GM08714 (cell line): ENCODE measurements at regions not wholly inside any gene's neighbourhood (a gene's known extent, or its start where the extent isn't known, plus 50 kb on each side); places are given as distances from the start of the nearest gene placed in this dataset.

Experiments used
- H3K4me3 ChIP-seq: fragments of 200-500 bp; sonication (Bioruptor generic); 2 replicates; pipeline ENCODE4 v1.5.1; 2014; ENCODE audit warnings: mild to moderate bottlenecking, low read length, inconsistent platforms
- ZNF274 ChIP-seq: IDR thresholded peaks from 2 replicates; pipeline ENCODE4 v1.6.1; 2012; ENCODE audit warnings: mild to moderate bottlenecking, low read depth, low read length

GRCh38 chr22:27144321-27144720 lies 486.9 kb downstream of the MIAT start:
- H3K4me3 ChIP-seq, result no peak overlapping the region
- no peak for TF ChIP-seq ZNF274

DNA sequence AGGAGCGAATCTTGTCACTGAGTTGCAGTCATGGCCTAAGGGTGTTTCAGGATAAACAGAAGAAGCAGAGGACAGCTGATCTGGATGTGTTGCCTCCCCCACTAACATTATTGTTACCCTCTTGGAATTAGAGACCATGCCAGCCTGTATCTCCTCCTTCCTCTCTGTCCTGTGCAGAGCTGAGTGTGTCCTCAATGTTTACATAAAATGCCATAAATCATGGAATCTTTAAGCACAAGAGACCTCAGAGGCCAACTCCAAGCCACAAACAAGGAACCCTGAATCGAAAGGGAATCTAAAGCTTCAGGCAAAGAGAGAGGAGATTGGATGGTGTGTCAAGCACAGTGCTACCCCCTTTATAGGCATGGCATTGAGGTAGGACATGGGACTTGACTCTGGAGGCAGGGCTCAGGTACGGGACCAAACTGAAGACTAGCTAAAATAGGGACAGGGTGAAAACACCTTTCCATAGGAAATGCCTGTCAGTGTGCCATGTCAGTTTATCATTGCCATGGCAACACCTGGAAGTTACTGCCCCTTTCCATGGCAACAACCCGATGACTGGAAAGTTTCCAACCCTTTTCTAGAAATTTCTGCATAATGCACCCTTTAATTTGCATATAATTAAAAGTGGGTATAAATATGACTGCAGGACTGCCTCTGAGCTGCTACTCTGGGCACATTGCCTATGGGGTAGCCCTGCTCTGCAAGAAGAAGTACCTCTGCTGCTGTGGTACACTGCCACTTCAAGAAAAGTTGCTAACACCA lies 489.7 kb downstream of the MIAT start:
- no peak overlapping the region for H3K4me3 ChIP-seq
- no peak for TF ChIP-seq ZNF274

DNA sequence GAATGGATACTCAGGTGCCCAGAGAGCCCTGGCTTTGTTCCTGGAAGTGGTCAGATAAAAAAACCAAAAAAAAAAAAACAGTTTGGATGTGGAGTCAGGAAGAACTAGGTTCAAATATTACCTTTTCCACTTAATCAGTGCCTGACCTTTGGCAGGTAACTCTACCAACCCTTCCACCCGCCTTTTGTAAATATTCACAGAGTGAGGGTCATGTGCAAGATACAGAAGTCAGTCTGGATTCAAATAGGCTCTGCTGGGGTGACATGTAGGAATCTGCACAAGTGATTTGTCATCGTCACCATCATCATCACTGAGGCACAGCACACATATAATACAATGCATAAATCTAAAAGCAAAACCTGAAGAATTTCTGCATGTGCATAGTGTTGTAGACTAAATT lies 490.7 kb downstream of the MIAT start:
- TF ChIP-seq ZNF274, result no peak

DNA sequence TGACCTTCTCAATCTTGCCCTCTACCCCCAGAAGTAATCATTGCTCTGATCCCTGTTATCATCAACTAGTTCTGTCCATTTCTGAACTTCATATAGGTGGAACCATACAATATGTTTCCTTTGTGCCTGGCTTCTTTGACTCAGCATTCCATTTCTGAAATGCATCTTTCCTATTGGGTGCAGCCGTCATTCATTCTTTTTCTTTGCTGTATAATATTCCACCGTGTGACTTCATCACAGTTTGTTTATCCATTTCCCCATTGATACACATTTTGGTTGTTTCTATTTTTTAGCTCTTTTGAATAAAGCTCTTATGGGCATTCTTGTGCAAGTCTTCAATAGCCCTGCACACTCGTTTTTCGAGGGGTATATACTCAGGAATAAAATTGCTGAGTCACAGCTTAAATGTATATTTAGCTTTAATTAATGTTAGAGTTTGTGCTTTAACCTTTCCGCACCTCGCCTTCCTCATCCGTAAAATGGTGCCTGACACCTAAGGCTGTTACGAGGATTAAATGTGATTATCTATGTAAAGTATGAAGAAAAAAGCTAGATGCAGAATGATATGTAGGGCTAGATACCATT lies 491.6 kb downstream of the MIAT start:
- TF ChIP-seq ZNF274, result no peak

More for the DNA sequence above, 490.7 kb downstream of the MIAT start:
- H3K4me3 ChIP-seq, result no peak overlapping the region

GRCh38 chr22:27149921-27150543 lies 492.6 kb downstream of the MIAT start:
- H3K4me3 ChIP-seq, result no peak overlapping the region
- no peak for TF ChIP-seq ZNF274

More for the DNA sequence above, 491.6 kb downstream of the MIAT start:
- no peak overlapping the region for H3K4me3 ChIP-seq

DNA sequence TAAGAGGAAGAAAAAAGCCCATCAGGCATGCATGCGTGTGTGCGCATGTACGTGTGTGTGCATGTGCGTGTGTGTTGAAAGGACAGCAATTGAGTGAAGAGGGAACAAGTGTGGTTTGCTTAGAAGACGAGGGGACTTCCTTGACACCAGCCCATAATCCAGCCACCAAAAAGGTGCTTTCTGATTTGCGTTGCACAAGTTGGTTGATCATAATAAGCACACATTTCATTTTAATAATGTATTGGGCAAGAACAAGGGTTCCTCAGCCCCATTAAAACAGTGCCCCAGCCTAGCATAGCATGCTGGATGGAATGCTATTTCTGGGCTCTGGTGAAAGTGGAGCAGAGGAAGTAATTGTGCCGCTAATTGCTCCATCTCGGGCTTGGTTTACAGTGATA lies 493.2 kb downstream of the MIAT start:
- H3K4me3 ChIP-seq, result no peak overlapping the region
- TF ChIP-seq ZNF274, result no peak

DNA sequence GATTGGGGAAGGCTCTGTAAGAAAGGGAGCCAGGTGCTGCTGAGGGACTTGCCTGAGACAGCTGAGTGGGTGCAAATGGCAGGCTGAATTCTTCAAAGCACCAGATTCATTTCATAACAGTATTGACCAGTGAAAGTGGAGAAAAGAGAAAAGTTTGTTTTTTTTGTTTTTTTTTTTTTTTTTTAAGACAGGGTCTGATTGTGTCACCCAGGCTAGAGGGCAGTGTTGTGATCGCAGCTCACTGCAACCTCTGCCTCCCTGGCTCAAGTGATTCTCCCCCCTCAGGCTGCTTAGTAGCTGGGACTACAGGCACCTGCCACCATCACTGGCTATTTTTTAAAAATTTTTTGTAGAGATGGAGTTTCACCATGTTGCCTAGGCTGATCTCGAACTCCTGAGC lies 494.0 kb downstream of the MIAT start:
- no peak for TF ChIP-seq ZNF274
- no peak overlapping the region for H3K4me3 ChIP-seq

DNA sequence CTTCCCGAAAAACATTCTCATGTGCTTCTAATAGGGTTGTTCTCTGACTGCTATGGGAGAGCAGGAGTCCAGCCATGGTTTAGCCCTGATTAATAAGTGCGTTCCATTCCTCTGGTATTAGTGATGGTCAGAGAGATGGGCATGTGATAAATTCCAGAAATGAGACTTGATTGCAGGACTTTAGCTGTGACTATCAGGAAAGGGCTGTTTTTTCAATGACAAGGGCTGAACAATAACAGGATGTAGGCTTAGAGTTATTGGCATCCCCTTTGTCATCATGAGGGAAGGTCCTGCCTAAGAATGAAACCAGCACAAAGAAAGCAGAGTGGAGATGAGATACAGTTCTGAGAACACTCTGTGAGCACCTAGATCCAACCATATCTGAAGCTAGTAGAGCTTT lies 494.6 kb downstream of the MIAT start:
- no peak overlapping the region for H3K4me3 ChIP-seq
- no peak for TF ChIP-seq ZNF274

- H3K4me3 ChIP-seq, result no peak overlapping the region
- no peak for TF ChIP-seq ZNF274
Observed at GRCh38 chr22:27152883-27153282, 495.5 kb downstream of the MIAT start.

DNA sequence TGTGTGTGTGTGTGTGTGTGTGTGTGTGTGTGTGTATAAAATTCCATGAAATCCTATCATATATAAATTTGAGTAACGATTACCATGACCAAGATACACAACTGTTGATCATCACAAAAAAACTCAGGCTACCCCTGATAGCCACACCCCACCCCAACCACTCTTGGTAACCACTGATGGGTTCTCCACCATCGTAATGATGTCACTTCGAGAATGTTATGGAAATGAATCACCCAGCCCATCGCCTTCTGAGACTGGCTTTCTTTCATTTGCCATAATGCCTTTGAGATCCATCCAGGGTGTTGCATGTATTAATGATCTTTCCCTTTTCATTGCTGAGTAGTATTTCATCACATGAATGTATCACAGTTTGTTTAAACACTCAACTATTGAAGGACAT lies 496.0 kb downstream of the MIAT start:
- no peak overlapping the region for H3K4me3 ChIP-seq
- no peak for TF ChIP-seq ZNF274

DNA sequence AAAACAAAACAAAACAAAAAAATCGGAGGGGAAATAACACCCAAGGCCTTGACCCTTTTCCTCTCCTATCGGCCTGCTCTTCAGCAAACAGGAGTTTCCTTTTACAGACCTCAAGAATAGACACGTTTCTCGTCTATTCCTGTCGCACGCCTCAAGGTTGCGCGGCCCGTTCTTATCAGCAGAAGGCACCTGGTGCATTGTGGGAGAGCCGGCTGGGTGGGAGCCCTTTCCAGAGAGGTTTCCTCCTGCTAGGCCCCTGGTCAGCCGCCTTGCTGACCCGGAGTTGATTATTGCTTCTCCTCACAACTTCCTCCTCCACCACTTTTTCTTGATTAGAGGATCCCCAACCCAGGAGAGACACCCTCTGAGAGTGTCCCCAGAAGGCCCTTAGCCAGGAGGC lies 497.3 kb downstream of the MIAT start:
- no peak for TF ChIP-seq ZNF274
- no peak overlapping the region for H3K4me3 ChIP-seq

DNA sequence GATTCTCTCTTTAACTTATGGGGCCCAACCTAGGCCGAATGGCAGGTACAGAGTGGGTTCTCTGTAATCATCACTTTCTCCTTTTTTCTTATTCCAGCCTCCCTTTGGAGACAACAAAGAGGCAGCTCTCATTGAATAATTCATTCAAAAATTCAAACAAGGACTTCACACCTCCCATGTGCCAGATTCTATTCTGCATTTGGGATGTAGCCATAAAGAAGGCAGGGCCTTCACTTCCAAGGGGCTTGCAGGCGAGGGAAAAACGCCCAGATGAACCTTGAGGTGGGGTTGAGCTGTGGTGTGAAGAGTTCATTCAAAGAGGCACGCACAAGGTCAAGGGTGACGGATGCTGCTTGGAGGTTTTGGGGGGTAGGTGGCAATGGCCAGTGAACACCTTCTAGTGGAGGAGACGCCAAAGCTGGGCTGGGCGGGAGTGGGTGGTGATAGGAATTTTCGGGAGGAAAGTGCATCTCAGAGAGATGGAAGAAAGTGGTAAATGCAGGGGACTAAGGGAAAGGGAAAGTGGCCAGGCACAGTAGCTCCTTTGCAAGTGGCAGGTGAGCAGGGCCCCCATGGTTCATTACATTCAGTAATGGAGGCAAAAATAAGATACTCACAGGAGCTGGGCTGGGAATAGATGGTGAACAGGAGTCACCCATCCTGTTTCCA lies 499.6 kb downstream of the MIAT start:
- no peak overlapping the region for H3K4me3 ChIP-seq
- TF ChIP-seq ZNF274, result no peak

GRCh38 chr22:27157666-27158370 lies 500.4 kb downstream of the MIAT start:
- TF ChIP-seq ZNF274, result no peak
- H3K4me3 ChIP-seq, result no peak overlapping the region

- H3K4me3 ChIP-seq, result no peak overlapping the region
- TF ChIP-seq ZNF274, result no peak
Observed at GRCh38 chr22:27159016-27159415, 501.6 kb downstream of the MIAT start.
